Pancreas (tissue), 10 donors: ENCODE measurements at regions not wholly inside any gene's neighbourhood (a gene's known extent, or its start where the extent isn't known, plus 50 kb on each side); places are given as distances from the start of the nearest gene placed in this dataset.
A peak's percentile ranks its signal among the peaks of the same experiment; 100 is the strongest.

Source experiments
- ATAC-seq, 4 donors: fragments of 200-7000 bp; cut with Tn5 transposase; one replicate each; pipeline versions ENCODE4 v1.8.0 to v1.9.1; 2020; ENCODE audit warnings: mild to moderate bottlenecking in 4 of 4, moderate library complexity in 4 of 4
- DNase-seq, 6 donors: peaks; one replicate each; pipeline ENCODE4 v3.0.0-alpha.2; 2020
- FAIRE-seq: peaks from 2 replicates; lab custom pipeline; 2012; peaks lifted over from hg19 to GRCh38; lab: Jason Lieb, UNC
- H3K27ac ChIP-seq, 4 donors: fragments of 200-600 bp; sonication (generic); 1 replicate in 3 of 4; 2 replicates in 1 of 4; pipeline versions ENCODE4 v1.5.0 to v1.8.0; 2020
- H3K27me3 ChIP-seq, 4 donors: fragments of 200-600 bp; one replicate each; pipeline ENCODE4 v1.8.0; 2021
- H3K36me3 ChIP-seq, 3 donors: fragments of 200-600 bp; sonication (generic) in 1 of 3; one replicate each; pipeline versions ENCODE4 v1.5.0 to v1.8.0; 2020 to 2021
- H3K4me1 ChIP-seq, 3 donors: fragments of 200-600 bp; one replicate each; pipeline ENCODE4 v1.8.0; 2021
- H3K4me3 ChIP-seq, 4 donors: fragments of 200-600 bp; sonication (generic) in 2 of 4; one replicate each; pipeline versions ENCODE4 v1.5.0 to v1.8.0; 2020 to 2021
- H3K9me3 ChIP-seq, 4 donors: fragments of 200-600 bp; one replicate each; pipeline ENCODE4 v1.8.0; 2021
- WGBS, 2 donors: extraction: QIAGEN DNeasy Blood & Tissue Kit; methylation state at CpG; one replicate each; pipeline ENCODE4 v1.1.7; 2013; 5-methylcytosine and 5-hydroxymethylcytosine counted together
- intact Hi-C, 3 donors: fragments of 100-400 bp; cut with DNase I; formaldehyde crosslinking; loops; one replicate each; pipeline versions ENCODE4 v1.11.1 to v1.14.2; 2022
- TF ChIP-seq, protein P1 (sequence below), 4 donors: fragments of 200-600 bp; sonication (generic) in 3 of 4; IDR thresholded peaks; one replicate each; pipeline versions ENCODE4 v1.5.0 to v1.8.0; 2021; ENCODE audit warnings: antibody characterized with exemption in 4 of 4
- donor health status: healthy with polysubstance abuse.
- donor health status: DM: no; HTN: no; CAD: no; lungs with moderate emphysema.
- donor health status: DM: no; HTN: no; CAD: no.
- donor health status: control.
- donor health status: control.
- donor health status: Bipolar disorder and iron deficiency.
- donor health status: DM: yes; HTN: yes; CAD: no.
- donor health status: DM: no; HTN: no; CAD: no.
- donor health status: DM: no; HTN: no; CAD: no.
- donor health status: DM: yes; HTN: yes; CAD: no.

- TF ChIP-seq, protein P1, sequence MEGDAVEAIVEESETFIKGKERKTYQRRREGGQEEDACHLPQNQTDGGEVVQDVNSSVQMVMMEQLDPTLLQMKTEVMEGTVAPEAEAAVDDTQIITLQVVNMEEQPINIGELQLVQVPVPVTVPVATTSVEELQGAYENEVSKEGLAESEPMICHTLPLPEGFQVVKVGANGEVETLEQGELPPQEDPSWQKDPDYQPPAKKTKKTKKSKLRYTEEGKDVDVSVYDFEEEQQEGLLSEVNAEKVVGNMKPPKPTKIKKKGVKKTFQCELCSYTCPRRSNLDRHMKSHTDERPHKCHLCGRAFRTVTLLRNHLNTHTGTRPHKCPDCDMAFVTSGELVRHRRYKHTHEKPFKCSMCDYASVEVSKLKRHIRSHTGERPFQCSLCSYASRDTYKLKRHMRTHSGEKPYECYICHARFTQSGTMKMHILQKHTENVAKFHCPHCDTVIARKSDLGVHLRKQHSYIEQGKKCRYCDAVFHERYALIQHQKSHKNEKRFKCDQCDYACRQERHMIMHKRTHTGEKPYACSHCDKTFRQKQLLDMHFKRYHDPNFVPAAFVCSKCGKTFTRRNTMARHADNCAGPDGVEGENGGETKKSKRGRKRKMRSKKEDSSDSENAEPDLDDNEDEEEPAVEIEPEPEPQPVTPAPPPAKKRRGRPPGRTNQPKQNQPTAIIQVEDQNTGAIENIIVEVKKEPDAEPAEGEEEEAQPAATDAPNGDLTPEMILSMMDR (IDR thresholded peaks at IDR 0.05), result no peak
Measured at GRCh38 chr11:70834277-70834940, 418.0 kb downstream of the SHANK2 start.

GRCh38 chr11:70834984-70835560 is 417.3 kb downstream of the SHANK2 start:
- Histone ChIP-seq H3K36me3 (no peaks in the 10 kb centered on the region), H3K4me1 (no peaks in the 10 kb centered on the region), H3K9me3 (no peaks in the 10 kb centered on the region), H3K27ac (no peak overlapping the region), H3K4me3 (no peak overlapping the region), H3K27me3 (no peaks in the 10 kb centered on the region)
- TF ChIP-seq, protein P1 (IDR thresholded peaks at IDR 0.05), result no peak
- ATAC-seq (no peak), DNase-seq (peak in 1 of 6 donors; percentile 48), FAIRE-seq (no peak)
- 89 to 93% methylated on average over 14 of the region's 14 CpGs for WGBS, 2 donors
- intact Hi-C loops, result no loop called here

More at GRCh38 chr11:70834277-70834940, 418.0 kb downstream of the SHANK2 start:
- no peaks in the 10 kb centered on the region for H3K4me1 ChIP-seq
- no peak overlapping the region for H3K4me3 ChIP-seq
- intact Hi-C loops, result no loop called here
- no peak overlapping the region for H3K27ac ChIP-seq
- H3K36me3 ChIP-seq, result no peaks in the 10 kb centered on the region
- DNase-seq (no peak), ATAC-seq (no peak), FAIRE-seq (no peak)
- 79 to 88% methylated on average over 14 of the region's 14 CpGs for WGBS, 2 donors
- H3K9me3 ChIP-seq, result no peaks in the 10 kb centered on the region
- no peaks in the 10 kb centered on the region for H3K27me3 ChIP-seq

GRCh38 chr11:70836071-70836470 is 416.3 kb downstream of the SHANK2 start:
- DNase-seq, result peak in 1 of 6 donors; percentile 33

GRCh38 chr11:70838198-70838597 is 414.2 kb downstream of the SHANK2 start:
- FAIRE-seq (no peak), ATAC-seq (no peak), DNase-seq (no peak)
- H3K36me3 ChIP-seq, result no peaks in the 10 kb centered on the region
- intact Hi-C loops, result no loop called here
- no peaks in the 10 kb centered on the region for H3K4me1 ChIP-seq
- no peaks in the 10 kb centered on the region for H3K27me3 ChIP-seq
- H3K4me3 ChIP-seq, result no peak overlapping the region
- TF ChIP-seq, protein P1 (IDR thresholded peaks at IDR 0.05), result no peak
- 95 to 96% methylated on average over 3 of the region's 3 CpGs for WGBS, 2 donors
- H3K9me3 ChIP-seq, result no peaks in the 10 kb centered on the region
- no peak overlapping the region for H3K27ac ChIP-seq

More at GRCh38 chr11:70836071-70836470, 416.3 kb downstream of the SHANK2 start:
- intact Hi-C loops, result no loop called here
- FAIRE-seq (no peak), ATAC-seq (no peak)
- WGBS, 2 donors, result 86% methylated on average over 10 of the region's 10 CpGs
- no peaks in the 10 kb centered on the region for H3K9me3 ChIP-seq
- H3K36me3 ChIP-seq, result no peaks in the 10 kb centered on the region
- H3K27ac ChIP-seq, result no peak overlapping the region
- H3K4me3 ChIP-seq, result no peak overlapping the region
- TF ChIP-seq, protein P1 (IDR thresholded peaks at IDR 0.05), result no peak
- no peaks in the 10 kb centered on the region for H3K4me1 ChIP-seq
- no peaks in the 10 kb centered on the region for H3K27me3 ChIP-seq

DNA sequence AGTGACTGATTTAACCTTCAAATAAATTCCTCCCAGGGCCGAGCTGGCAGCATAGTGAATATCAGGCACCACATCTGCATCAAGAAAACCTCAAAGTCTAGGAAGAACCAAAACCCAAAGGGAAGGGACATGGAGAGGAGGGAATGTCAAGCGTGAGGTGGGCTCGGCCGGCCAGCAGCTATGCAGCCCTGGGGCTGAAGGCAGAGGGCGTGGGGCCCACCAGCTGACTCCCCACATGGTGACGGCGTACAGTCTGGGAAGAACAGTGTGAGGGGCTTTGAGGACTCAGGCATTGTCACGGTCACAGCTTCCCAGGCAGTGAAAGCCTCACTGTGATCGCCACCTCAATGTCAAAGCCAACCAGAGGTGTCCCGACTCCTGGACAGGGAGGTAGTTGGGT is 412.5 kb downstream of the SHANK2 start:
- DNase-seq, result peak in 1 of 6 donors; percentile 34
- WGBS, 2 donors, result 95% methylated on average over 10 of the region's 10 CpGs
- intact Hi-C loops, result no loop called here
- no peak for ATAC-seq
- no peak for FAIRE-seq
- no peak overlapping the region for H3K4me3 ChIP-seq
- H3K9me3 ChIP-seq, result no peaks in the 10 kb centered on the region
- TF ChIP-seq, protein P1 (IDR thresholded peaks at IDR 0.05), result no peak
- H3K36me3 ChIP-seq, result no peaks in the 10 kb centered on the region
- H3K4me1 ChIP-seq, result no peaks in the 10 kb centered on the region
- no peaks in the 10 kb centered on the region for H3K27me3 ChIP-seq
- no peak overlapping the region for H3K27ac ChIP-seq
